NCI-H748 treated with DMSO at 0.1 percent for 48 hours (cell line): ENCODE measurements at regions not wholly inside any gene's neighbourhood (a gene's known extent, or its start where the extent isn't known, plus 50 kb on each side); places are given as distances from the start of the nearest gene placed in this dataset.
"Not testable (repeated sequence)": the region's sequence is repeated elsewhere in the genome, so short reads cannot be mapped to it uniquely, and the experiment has no call there.

Experiments
- DNase-seq: peaks from one replicate; lab custom pipeline; 2025; lab: John Stamatoyannopoulos, UW

DNA sequence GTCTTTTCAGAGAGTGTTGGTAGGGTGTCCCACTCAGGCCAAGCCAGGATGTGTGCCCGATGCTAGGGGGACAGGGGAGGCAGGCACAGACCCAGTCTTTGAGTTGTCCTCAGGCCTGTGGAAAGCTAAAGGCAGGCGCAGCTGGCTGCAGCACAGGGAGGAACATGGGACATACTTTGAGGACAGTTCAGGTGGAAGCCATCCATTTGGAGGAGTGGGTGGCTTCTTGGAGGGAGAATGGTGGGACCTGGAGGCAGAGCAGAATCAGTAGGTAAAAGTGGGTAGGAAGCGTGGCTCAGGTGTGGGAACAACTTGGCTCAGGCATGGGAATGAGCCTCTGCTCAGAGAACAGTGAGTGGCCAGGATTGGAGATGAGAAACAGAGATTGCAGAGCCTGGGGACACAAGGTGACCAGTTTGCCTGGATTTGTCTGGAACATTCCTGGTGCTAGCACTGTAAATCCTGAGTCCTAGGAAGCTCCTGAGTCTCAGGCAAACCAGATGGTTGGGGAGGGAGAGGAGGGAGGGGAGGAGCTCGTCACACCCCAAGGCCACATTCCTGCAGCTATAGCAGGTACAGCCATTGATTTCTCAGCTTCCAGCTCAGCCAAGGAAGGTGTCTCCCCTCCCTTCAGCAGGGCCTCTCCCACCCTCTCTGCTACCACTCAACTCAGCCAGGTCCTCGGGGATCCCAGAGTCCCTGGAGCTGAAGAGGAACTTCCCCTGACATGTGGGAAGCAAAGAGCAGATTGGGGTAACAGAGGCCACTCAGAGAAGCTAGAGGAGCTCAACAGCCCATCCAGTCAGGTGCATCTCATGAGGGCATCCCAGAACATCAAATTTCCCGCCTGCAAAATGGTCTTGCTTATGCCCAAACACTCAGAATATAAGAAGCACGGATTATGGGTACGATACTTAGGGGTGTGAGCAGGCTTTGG is 65.2 kb upstream of the TINAGL1 start:
- DNase-seq = no peak

DNA sequence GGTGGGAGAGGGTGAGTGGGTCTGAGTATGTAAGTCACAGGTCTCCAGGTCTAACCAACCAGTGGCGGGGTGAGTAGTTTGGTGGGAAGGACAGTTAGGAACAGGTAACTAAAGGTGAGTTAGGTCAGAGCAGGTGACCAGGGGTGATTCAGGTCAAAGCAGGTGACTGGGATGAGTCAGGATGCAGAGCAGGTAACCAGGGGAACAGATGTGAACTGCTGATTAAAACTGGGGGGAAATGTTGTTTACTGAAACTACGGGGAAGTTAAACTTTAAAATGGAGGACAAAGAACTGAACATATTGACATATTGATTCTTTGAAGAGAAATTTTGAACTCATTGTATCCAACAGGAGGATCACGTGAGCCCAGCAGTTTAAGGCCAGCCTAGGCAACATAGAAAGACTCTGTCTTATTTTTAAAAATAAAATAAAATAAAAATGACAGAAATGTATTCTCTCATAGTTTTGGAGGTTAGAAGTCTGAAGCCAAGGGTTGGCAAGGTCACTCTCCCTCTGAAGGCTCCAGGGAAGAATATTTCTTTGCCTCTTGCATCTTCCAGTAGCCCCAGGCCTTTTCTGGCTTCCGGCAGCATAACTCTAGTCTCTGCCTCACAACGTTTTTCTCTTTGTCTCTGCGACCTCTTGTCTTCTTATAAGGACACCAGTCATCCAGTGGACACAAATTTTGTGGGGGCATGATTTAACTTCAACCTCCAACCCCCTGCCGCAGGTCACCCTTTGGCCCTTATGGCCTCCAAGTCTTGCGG is 64.3 kb upstream of the TINAGL1 start:
- DNase-seq = no peak

DNA sequence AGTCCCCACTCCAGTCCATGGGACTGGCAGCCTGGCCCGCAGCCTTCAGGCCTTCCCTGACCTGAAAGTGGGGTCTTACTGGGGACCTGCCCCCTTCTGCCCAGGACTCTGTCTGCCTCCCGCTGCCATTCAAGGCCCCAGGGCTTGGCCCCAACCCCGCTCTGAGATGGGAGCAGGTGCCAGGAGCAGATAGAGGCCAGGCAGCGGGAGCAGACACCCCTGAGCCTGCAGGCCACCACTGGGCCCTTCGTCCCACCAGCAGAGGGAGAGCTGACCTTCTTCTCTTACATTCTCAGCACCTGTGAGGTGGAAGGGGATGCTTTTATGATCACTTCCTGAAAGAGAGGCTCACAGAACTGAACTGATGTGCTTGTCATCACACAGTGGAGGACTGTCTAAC is 62.2 kb upstream of the TINAGL1 start:
- DNase-seq = no peak

DNA sequence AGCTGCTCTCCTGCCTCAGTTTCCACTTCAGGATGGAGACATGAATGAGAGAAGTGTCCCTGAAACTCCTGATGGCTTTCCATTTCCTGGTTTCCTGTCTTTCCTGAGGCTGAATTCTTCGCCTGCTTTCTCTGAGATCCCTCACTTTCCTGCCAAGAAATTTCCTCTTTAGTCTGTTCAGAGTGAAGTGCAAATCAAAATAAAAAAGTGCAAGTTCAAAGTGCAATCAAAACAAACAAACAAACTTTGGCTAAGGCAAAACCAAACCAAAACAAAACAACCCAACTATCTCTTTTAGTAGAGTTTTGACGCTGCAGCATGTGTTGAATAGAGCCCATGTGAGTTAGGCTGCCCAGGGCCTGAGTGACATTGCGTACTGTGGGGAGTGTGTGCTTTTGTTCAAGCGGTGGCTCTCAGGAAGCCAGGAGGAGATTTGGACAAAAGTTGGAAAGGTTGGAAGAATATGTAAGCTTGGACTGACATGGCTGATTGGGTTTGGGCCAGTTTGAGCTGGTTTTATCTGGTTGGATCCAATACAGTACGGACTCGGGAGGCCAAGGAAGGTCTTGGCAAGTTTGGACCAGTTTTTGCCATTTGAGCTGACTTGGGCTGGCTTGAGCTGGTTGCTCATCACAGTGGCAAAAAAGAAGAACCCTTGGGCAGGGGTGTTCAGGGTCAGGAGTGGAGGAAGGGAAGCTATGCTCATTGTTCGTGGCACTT is 61.1 kb upstream of the TINAGL1 start:
- no peak for DNase-seq

DNA sequence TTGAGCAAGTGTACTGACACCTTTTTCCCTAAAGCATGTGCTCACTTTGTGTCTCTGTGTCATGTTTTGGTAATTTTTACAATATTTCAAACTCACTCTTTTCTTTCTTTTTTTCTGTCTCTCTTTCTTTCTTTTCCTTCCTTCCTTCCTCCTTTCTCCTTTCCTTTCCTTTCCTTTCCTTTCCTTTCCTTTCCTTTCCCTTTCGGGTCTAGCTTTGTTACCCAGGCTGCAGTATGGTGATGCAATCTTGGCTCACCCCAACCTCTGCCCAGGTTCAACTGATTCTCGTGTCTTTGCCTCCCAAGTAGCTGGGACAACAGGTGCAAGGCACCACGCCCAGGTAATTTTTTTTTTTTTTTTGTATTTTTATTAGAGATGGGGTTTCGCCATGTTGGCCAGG is 60.4 kb upstream of the TINAGL1 start:
- DNase-seq = no peak

DNA sequence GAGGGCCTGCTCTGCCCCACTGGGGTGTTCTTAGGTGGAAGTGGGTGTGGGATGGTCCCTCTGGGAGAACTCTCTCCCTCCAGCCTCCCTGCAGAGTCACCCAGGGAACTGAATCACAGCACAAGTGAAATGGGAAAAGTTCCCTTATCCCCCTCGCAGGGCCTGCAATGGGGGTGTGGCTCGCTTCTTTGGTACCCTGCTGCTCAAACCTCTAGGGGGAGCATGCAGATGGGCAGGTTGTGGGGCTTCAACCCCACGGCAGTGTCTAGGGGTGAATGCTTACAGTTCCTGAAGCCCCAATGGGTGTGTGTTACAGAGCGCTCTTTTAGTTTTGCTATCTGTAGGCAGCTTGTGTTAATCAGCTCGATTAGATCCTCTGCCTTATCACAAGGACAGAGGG is 59.0 kb upstream of the TINAGL1 start:
- no peak for DNase-seq

DNA sequence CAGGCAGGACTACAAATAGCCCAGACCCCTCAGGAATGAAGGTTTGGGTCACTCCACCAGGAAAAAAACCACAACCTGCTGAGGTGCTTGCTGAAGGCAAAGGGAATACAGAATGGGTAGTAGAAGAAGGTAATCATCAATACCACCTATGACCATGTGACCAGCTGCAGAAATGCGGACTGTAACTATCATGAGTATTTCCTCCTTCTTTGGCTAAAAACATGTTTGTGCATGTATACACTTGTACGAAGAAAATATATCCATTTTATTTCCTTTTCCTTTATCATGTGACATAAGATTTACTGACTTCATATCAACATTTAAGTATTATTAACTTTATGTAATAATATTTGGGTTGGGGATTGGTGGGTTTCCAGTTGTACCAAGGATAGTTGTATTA is 58.3 kb upstream of the TINAGL1 start:
- not testable (repeated sequence) for DNase-seq

DNA sequence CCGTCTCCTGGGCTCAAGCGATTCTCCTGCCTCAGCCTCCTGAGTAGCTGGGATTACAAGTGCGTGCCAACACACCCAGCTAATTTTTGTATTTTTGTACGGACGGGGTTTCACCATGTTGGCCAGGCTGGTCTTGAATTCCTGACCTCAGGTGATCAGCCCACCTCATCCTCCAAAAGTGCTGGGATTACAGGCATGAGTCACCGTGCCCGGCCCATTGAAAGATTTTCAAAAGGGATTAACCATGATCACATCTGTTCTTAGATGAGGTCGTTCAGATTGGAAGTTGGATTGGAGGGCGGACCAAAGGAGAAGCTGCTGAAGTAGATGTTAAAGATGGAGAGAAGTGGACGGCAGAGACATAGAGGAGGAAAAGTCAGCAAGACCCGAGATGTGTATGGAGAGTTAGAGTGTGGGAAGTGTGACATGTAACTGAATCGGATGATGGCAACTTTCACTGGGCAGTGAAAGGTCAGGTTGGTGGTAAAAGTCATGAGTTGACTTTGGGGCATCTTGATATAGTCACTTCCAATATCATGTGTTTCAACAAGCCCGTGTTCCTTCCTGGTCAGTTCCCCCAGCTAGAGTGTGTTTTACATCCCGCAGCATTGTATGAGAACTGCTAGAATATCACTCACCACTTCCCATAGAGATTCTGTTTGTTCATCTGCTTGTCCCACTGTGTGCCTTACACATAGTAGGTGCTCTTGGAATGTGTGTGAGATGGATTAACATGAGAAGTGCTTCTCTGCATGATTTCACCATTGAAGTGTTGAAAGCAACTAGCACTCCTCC is 54.4 kb upstream of the TINAGL1 start:
- DNase-seq = no peak

DNA sequence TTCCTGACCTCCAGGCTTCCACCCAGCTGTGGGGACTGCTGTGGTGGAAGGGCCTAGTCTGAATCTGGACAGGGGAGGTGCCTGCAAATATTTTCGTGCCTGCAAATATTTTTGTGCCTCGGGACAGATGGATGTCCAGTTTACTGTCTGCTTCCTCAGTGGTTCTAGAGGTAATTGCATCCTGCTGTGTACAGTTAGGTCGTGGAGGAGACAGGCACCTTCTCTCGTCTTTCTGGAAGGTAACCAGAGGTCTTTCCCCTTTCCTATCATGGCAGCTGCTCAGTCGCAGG is 53.8 kb upstream of the TINAGL1 start:
- no peak for DNase-seq

DNA sequence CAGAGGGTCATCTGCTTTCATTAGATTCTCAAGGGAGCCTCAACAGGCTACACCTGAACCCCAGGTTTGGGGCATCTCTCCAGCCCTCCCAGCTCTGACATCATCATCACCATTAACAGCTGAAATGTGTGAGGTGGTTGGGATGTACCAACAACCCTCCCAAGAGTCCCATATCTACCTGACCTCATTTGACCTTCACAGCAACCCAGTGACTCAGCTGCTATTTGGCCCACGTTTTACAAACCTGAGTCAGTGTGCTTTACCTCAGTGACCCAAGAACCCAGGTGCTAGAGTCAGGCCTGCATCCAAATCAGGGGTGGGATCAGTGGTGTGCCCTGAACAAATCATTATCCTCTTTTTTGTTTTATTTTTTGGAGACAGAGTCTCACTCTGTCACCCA is 53.3 kb upstream of the TINAGL1 start:
- no peak for DNase-seq

DNA sequence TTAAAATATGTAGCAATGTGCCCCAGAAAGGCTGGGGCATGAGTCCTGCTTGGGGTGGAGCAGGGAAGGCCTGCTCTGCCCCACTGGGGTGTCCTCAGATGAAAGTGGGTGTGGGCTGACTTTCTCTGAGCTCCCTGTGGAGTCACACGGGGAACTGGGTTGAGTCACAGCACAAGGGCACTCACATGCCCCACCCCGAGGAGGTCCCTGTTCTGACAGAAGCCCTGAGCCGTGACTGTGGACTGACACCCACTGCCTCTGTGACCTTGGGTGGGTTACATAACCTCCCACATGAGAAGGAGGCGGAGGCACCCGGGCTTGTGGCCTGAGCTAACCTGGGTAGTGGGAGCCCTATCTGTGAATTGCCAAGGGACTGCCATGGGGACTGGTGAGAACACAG is 52.5 kb upstream of the TINAGL1 start:
- DNase-seq = no peak

DNA sequence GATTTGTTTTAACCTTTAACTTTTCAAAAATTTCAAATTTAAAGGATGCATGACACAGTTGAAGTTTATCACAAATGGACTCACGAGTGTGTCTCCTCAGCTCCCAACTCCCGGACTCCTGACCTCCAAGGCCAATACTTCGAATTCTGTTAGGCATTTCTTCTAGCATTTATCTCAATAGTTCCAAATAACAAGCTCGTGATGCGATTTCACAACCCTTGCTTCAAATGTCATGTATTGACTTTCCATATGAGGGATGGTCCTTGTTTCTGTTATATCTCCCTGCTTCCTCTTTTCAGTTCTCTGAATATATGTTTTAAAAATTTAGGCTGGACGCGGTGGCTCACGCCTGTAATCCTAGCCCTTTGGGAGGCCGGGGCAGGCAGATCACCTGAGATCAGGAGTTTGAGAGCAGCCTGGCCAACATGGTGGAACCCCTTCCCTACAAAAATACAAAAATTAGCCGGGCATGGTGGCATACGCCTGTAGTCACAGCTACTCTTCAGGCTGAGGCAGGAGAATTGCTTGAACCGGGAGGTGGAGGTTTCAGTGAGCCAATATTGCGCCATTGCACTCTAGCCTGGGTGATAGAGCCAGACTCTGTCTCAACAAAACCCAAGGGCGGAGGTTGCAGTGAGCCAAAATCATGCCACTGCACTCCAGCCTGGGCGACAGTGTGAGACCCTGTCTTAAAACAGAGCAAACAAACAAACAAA is 52.0 kb upstream of the TINAGL1 start:
- DNase-seq = no peak
